SU-DHL-6 (cell line): ENCODE measurements at regions not wholly inside any gene's neighbourhood (a gene's known extent, or its start where the extent isn't known, plus 50 kb on each side); places are given as distances from the start of the nearest gene placed in this dataset.

Experiments
- CTCF ChIP-seq: fragments of 200-600 bp; sonication (generic); IDR thresholded peaks from one replicate; pipeline ENCODE4 v1.5.1; 2017; ENCODE audit warnings: antibody characterized with exemption, mild to moderate bottlenecking, low read length, moderate library complexity; ENCODE audit not compliant: insufficient read depth, poor library complexity, severe bottlenecking
- EZH2phosphoT487 ChIP-seq: fragments of 200-600 bp; sonication (generic), shearing (Covaris generic); conservative IDR thresholded peaks from 2 replicates; pipeline ENCODE4 v1.6.1; 2018; ENCODE audit warnings: mild to moderate bottlenecking, antibody characterized with exemption, low read length, moderate library complexity, mixed read lengths

GRCh38 chr5:54804521-54804920 lies 180.9 kb downstream of the ESM1 start:
- no peak for TF ChIP-seq CTCF
- TF ChIP-seq EZH2phosphoT487: no peak
